Activated naive CD4-positive, alpha-beta T cell treated with anti-CD3 and anti-CD28 coated beads, Interleukin-2, amount 10 ng/mL, durations not matched to agents 7 days and 5 days (primary cell): ENCODE measurements at regions not wholly inside any gene's neighbourhood (a gene's known extent, or its start where the extent isn't known, plus 50 kb on each side); places are given as distances from the start of the nearest gene placed in this dataset.

Source experiments
- CTCF ChIA-PET: fragments of 350-600 bp; sonication (Branson Sonifier 250); formaldehyde crosslinking; loops from one replicate; lab custom pipeline; 2021; ENCODE audit warnings: antibody characterized with exemption; lab: Charles Lee
- DNase-seq: peaks from one replicate; pipeline ENCODE4 v3.0.0-alpha.2; 2020
- H3K27ac Mint-ChIP-seq: one replicate; pipeline ENCODE4 v1.8.0; 2021; ENCODE audit warnings: mild to moderate bottlenecking, moderate library complexity, mixed read lengths
- H3K27me3 Mint-ChIP-seq: one replicate; pipeline ENCODE4 v1.8.0; 2021; ENCODE audit warnings: mild to moderate bottlenecking, mixed read lengths
- H3K36me3 Mint-ChIP-seq: one replicate; pipeline ENCODE4 v1.8.0; 2021; ENCODE audit warnings: mixed read lengths
- H3K4me1 Mint-ChIP-seq: one replicate; pipeline ENCODE4 v1.8.0; 2021; ENCODE audit warnings: mixed read lengths
- H3K4me3 Mint-ChIP-seq: one replicate; pipeline ENCODE4 v1.8.0; 2021; ENCODE audit warnings: mild to moderate bottlenecking, moderate library complexity, mixed read lengths
- H3K9me3 Mint-ChIP-seq: one replicate; pipeline ENCODE4 v1.8.0; 2021; ENCODE audit warnings: mixed read lengths

DNA sequence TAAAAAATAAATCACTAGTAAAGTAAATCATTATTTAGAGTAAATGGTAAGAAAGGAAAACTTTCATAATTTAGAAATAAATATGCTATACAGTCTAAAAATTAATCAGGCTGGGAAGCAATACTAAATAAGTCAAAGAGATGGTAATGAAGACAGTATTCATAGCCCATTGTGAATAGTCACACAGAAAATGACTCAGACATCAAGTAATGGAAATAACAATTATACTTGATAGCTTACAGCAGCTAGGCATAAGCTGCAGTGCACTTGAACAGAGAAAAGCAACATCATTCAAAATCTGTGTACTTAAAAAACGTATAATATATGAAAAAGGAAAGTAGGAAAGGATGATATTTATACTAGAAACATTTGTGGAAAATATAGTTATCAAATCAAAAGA is 642.5 kb upstream of the GNPDA2 start:
- H3K27ac Mint-ChIP-seq = no peak overlapping the region
- no peaks in the 10 kb centered on the region for H3K4me1 Mint-ChIP-seq

GRCh38 chr4:45363931-45364330 is 637.6 kb upstream of the GNPDA2 start:
- H3K36me3 Mint-ChIP-seq = no peaks in the 10 kb centered on the region
- H3K27me3 Mint-ChIP-seq = no peaks in the 10 kb centered on the region

More for the DNA sequence above, 642.5 kb upstream of the GNPDA2 start:
- H3K36me3 Mint-ChIP-seq = no peaks in the 10 kb centered on the region
- H3K4me3 Mint-ChIP-seq = no peak overlapping the region
- peaks cover 2% of the 10 kb centered on the region for H3K9me3 Mint-ChIP-seq
- CTCF ChIA-PET = no interaction called here
- no peak for DNase-seq
- H3K27me3 Mint-ChIP-seq = no peaks in the 10 kb centered on the region

DNA sequence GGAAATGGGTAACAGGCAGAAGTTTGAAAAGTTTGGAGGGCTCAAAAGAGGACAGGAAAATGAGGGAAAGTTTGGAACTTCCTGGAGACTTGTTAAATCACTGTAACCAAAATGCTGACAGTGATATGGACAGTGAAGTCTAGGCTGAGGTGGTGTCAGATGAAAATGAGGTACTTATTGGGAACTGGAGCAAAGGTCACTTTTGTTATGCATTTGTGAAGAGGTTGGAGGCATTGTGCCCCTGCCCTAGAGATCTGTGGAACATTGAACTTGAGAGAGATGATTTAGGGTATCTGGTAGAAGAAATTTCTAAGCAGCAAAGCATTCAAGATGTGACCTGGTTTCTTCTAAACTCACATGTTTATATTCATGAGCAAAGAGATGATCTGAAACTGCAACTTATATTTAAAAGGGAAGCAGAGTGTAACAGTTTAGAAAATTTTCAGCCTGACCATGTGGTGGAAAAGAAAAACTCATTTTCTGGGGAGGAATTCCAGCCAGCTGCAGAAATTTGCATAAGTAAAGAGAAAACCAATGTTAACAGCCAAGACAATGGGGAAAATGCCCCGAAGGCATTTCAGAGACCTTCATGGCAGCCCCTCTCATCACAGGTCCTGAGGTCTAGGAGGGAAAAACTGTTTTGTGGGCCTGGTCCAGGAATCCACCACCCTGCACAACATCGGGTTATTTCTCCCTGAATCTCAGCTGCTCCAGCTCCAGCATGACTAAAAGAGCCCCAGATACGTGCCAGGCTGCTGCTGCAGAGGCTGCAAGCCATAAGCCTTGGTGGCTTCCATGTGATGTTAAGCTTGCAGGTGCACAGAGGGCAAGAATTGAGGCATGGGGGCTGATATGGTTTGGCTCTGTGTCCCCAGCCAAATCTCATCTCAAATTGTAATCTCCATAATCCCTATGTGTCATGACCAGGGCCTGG is 632.5 kb upstream of the GNPDA2 start:
- DNase-seq = no peak
- H3K4me3 Mint-ChIP-seq = no peak overlapping the region
- CTCF ChIA-PET = no interaction called here
- peaks cover 15% of the 10 kb centered on the region for H3K9me3 Mint-ChIP-seq
- no peaks in the 10 kb centered on the region for H3K4me1 Mint-ChIP-seq
- no peaks in the 10 kb centered on the region for H3K27me3 Mint-ChIP-seq
- no peaks in the 10 kb centered on the region for H3K36me3 Mint-ChIP-seq
- H3K27ac Mint-ChIP-seq = no peak overlapping the region

More at GRCh38 chr4:45363931-45364330, 637.6 kb upstream of the GNPDA2 start:
- CTCF ChIA-PET = no interaction called here
- H3K27ac Mint-ChIP-seq = no peak overlapping the region
- no peak overlapping the region for H3K4me3 Mint-ChIP-seq
- H3K9me3 Mint-ChIP-seq = peaks cover 8% of the 10 kb centered on the region
- DNase-seq = no peak
- no peaks in the 10 kb centered on the region for H3K4me1 Mint-ChIP-seq

DNA sequence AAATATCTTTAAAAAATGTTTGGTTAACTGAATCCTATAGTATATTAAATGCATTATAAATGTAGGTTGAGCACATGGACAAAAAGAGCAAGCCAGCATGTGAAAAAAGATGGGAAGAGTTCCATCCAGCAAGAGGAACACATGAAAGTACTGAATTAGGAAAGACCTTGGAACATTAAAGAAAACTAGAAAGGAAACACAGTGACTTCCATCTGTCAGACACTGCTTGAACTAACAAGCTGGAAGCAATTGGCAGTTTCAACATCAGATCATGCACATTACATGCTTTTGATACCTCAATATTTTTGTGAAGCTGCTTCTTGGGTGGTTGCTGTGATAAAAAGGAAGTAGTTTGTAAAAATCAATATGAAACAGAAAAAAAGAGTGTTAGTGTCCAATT is 626.8 kb upstream of the GNPDA2 start:
- DNase-seq = no peak
- no peak overlapping the region for H3K4me3 Mint-ChIP-seq
- H3K4me1 Mint-ChIP-seq = no peaks in the 10 kb centered on the region
- H3K9me3 Mint-ChIP-seq = peaks cover 7% of the 10 kb centered on the region
- H3K27ac Mint-ChIP-seq = no peak overlapping the region
- no peaks in the 10 kb centered on the region for H3K36me3 Mint-ChIP-seq
- no peaks in the 10 kb centered on the region for H3K27me3 Mint-ChIP-seq
- CTCF ChIA-PET = no interaction called here

GRCh38 chr4:45350438-45350837 is 624.1 kb upstream of the GNPDA2 start:
- H3K4me1 Mint-ChIP-seq = no peaks in the 10 kb centered on the region
- H3K27me3 Mint-ChIP-seq = no peaks in the 10 kb centered on the region
- H3K36me3 Mint-ChIP-seq = no peaks in the 10 kb centered on the region
- H3K4me3 Mint-ChIP-seq = no peak overlapping the region
- CTCF ChIA-PET = no interaction called here
- H3K27ac Mint-ChIP-seq = no peak overlapping the region
- no peak for DNase-seq
- H3K9me3 Mint-ChIP-seq = peaks cover 6% of the 10 kb centered on the region

DNA sequence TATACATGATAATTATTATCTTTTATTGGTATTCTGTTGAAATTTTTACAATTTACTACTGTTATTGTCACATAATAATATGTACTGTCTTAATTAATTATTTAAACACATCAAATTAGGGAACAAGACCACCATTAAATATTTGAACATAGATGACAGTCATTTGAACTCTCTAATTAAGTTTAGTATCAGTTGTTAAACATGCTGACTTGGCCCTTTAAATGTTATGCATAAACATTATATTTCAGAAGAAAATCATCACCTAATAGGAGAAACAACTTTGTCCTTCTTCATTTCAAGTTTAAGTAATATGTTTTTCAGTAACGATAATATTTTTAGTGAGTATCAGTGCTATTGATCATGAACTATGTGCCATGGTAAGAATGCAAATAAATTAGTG is 623.5 kb upstream of the GNPDA2 start:
- Mint-ChIP-seq H3K4me3 (no peak overlapping the region), H3K4me1 (no peaks in the 10 kb centered on the region), H3K9me3 (peaks cover 6% of the 10 kb centered on the region), H3K27me3 (no peaks in the 10 kb centered on the region), H3K27ac (no peak overlapping the region), H3K36me3 (no peaks in the 10 kb centered on the region)
- no peak for DNase-seq
- CTCF ChIA-PET = no interaction called here

DNA sequence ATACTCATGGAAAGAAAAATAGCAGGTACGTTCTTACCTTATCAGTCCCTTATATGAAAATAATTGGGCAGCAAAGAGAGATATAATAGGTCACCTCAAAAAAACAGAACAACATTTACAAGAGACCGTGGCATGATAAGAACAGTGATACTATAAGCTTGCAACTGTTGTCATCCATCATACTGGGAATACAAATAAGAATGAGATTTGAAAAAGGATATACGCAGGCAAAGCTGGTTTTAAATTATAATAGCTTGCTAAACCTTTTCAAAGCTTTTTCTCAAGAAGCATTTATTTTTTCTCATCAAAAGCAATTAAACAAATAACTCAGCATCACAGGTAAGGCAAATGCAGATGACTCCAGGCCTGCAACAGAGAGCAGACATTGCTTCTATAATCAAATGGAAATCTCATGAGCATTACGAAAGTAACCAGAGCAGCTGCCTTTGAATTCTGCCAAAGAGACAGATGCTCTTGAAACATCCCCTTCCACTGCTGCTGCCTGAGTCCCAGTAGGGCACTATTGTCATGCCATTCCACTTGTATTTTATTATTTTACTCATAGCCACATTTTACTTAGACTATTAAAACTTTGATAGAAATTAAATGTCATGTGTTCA is 620.6 kb upstream of the GNPDA2 start:
- no peaks in the 10 kb centered on the region for H3K27me3 Mint-ChIP-seq
- CTCF ChIA-PET = no interaction called here

GRCh38 chr4:45345558-45345957 is 619.2 kb upstream of the GNPDA2 start:
- Mint-ChIP-seq H3K27ac (no peak overlapping the region), H3K27me3 (no peaks in the 10 kb centered on the region), H3K9me3 (no peaks in the 10 kb centered on the region), H3K36me3 (no peaks in the 10 kb centered on the region), H3K4me3 (no peak overlapping the region), H3K4me1 (no peaks in the 10 kb centered on the region)
- DNase-seq = no peak
- CTCF ChIA-PET = no interaction called here

More for the DNA sequence above, 620.6 kb upstream of the GNPDA2 start:
- Mint-ChIP-seq H3K4me3 (no peak overlapping the region), H3K27ac (no peak overlapping the region), H3K4me1 (no peaks in the 10 kb centered on the region), H3K9me3 (peaks cover 4% of the 10 kb centered on the region), H3K36me3 (no peaks in the 10 kb centered on the region)
- no peak for DNase-seq

DNA sequence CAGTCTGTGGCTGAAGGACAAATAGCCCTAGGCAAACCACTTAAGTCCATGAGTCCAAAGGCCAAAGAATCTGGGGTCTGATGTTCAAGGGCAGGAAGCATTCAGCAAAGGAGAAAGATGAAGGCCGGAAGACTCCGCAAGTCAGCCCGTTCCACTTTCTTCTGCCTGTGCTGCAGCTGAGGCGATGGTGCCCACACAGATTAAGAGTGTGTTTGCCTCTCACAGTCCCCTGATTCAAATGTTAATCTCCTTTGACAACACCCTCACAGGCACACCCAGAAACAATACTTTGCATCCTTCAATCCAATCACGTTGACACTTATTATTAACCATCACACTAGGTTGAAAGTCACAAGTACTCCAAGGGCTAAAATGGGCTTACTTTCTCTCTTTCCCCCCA is 605.4 kb upstream of the GNPDA2 start:
- CTCF ChIA-PET = no interaction called here
- H3K27ac Mint-ChIP-seq = no peak overlapping the region
- DNase-seq = no peak
- no peaks in the 10 kb centered on the region for H3K36me3 Mint-ChIP-seq
- peaks cover 5% of the 10 kb centered on the region for H3K9me3 Mint-ChIP-seq
- H3K27me3 Mint-ChIP-seq = no peaks in the 10 kb centered on the region
- H3K4me3 Mint-ChIP-seq = no peak overlapping the region
- H3K4me1 Mint-ChIP-seq = no peaks in the 10 kb centered on the region

GRCh38 chr4:45327544-45327943 is 601.2 kb upstream of the GNPDA2 start:
- no peaks in the 10 kb centered on the region for H3K36me3 Mint-ChIP-seq
- no peak overlapping the region for H3K27ac Mint-ChIP-seq
- no peak for DNase-seq
- no peak overlapping the region for H3K4me3 Mint-ChIP-seq
- no peaks in the 10 kb centered on the region for H3K4me1 Mint-ChIP-seq
- H3K9me3 Mint-ChIP-seq = peaks cover 9% of the 10 kb centered on the region
- CTCF ChIA-PET = no interaction called here
- no peaks in the 10 kb centered on the region for H3K27me3 Mint-ChIP-seq

GRCh38 chr4:45324455-45325417 is 598.4 kb upstream of the GNPDA2 start:
- Mint-ChIP-seq H3K9me3 (peaks cover 3% of the 10 kb centered on the region), H3K4me3 (no peak overlapping the region), H3K36me3 (no peaks in the 10 kb centered on the region), H3K27ac (no peak overlapping the region), H3K27me3 (no peaks in the 10 kb centered on the region), H3K4me1 (no peaks in the 10 kb centered on the region)
- DNase-seq = no peak
- CTCF ChIA-PET = no interaction called here

DNA sequence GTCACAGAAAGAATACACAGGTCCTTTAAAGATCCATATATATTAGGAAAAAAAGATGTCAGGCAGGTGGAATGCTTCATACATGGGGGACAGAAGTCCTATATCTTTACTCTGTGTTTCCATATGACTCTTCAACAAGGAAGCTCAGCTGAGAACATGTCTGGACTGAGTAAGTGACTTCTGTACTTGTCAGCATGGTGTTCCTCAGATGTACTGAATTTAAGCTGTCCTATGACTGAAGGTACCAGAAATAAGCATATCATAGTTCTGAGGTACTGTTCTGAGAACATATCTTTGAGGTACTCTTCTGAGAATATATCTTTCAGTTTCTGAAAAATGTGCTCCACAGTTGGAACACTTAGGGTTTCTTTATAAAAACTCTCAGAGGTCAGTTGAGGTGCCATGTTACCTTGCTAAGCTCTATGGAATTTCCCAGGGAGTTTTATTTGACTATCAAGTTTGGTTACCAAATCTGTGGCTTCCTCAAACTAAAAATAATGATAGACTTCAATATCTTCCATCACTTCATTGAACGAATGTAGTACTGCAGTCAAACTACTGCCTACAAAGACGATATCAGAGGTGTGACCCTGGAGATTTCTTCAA is 597.2 kb upstream of the GNPDA2 start:
- H3K4me3 Mint-ChIP-seq = no peak overlapping the region

GRCh38 chr4:45317739-45318138 is 591.4 kb upstream of the GNPDA2 start:
- Mint-ChIP-seq H3K27ac (no peak overlapping the region), H3K27me3 (no peaks in the 10 kb centered on the region), H3K36me3 (no peaks in the 10 kb centered on the region), H3K4me3 (no peak overlapping the region), H3K9me3 (peaks cover 2% of the 10 kb centered on the region), H3K4me1 (no peaks in the 10 kb centered on the region)
- DNase-seq = no peak
- CTCF ChIA-PET = no interaction called here

More for the DNA sequence above, 597.2 kb upstream of the GNPDA2 start:
- H3K4me1 Mint-ChIP-seq = no peaks in the 10 kb centered on the region
- no peak overlapping the region for H3K27ac Mint-ChIP-seq
- CTCF ChIA-PET = no interaction called here
- H3K9me3 Mint-ChIP-seq = peaks cover 3% of the 10 kb centered on the region
- no peaks in the 10 kb centered on the region for H3K27me3 Mint-ChIP-seq
- no peak for DNase-seq
- H3K36me3 Mint-ChIP-seq = no peaks in the 10 kb centered on the region

GRCh38 chr4:45317276-45317675 is 590.9 kb upstream of the GNPDA2 start:
- Mint-ChIP-seq H3K27ac (no peak overlapping the region), H3K9me3 (peaks cover 2% of the 10 kb centered on the region), H3K4me1 (no peaks in the 10 kb centered on the region), H3K36me3 (no peaks in the 10 kb centered on the region), H3K4me3 (no peak overlapping the region), H3K27me3 (no peaks in the 10 kb centered on the region)
- CTCF ChIA-PET = no interaction called here
- no peak for DNase-seq
